Right lobe of liver (tissue), 4 donors: ENCODE measurements at regions not wholly inside any gene's neighbourhood (a gene's known extent, or its start where the extent isn't known, plus 50 kb on each side); places are given as distances from the start of the nearest gene placed in this dataset.

Experiments used
- CTCF ChIP-seq, 4 donors: fragments of 200-600 bp in 3 of 4; fragments of 450-650 bp in 1 of 4; IDR thresholded peaks; one replicate each; pipeline versions ENCODE4 v1.5.1 to v1.8.0; 2016 to 2022; ENCODE audit warnings: antibody characterized with exemption in 4 of 4, mild to moderate bottlenecking in 2 of 4
- POLR2A ChIP-seq: fragments of 450-650 bp; IDR thresholded peaks from one replicate; pipeline ENCODE4 v1.6.1; 2017; ENCODE audit warnings: antibody characterized with exemption, mild to moderate bottlenecking
- donor health status: DM: no; HTN: no; CAD: no.
- donor health status: DM: no; HTN: no; CAD: no.
- donor health status: DM: no; HTN: yes; CAD: no.

DNA sequence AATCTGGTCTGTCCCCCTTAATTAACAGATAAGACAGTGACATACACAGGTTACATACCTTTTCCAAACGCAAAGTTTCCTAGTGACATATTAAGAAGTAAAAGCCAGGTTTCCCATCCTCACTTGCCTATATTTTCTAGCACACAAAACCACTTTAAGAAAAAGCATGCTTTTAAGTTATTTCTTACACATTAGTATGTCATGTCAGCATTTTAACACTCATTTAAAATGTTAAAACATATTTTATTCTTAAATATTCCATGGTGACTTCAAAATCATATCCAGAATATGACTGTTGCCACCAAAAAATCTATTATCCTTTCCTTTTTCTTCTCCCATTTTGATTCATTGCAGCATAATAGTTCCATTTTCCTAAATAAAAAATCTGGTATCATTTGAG is 1830.2 kb downstream of the STIM2 start:
- TF ChIP-seq CTCF (IDR thresholded peaks at IDR 0.05) (no peak), POLR2A (no peak)
